NCI-H748 treated with DMSO at 0.1 percent for 48 hours (cell line): ENCODE measurements at regions not wholly inside any gene's neighbourhood (a gene's known extent, or its start where the extent isn't known, plus 50 kb on each side); places are given as distances from the start of the nearest gene placed in this dataset.

Source experiments
- DNase-seq: peaks from one replicate; lab custom pipeline; 2025; lab: John Stamatoyannopoulos, UW

DNA sequence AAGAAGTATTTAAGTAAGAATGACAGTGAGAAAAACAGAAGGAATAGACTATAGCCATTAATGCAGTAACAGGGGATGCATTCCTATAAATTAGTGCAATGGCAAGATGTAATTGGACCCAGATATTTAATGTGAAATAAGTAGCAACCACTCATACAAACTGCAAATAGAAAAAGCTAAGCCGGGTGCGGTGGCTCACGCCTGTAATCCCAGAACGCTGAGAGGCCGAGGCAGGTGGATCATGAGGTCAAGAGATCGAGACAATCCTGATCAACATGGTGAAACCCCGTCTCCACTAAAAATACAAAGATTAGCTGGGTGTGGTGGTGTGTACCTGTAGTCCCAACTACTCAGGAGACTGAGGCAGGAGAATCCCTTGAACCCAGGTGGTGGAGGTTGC, 845.8 kb downstream of the PDHA2 start:
- DNase-seq, result no peak

DNA sequence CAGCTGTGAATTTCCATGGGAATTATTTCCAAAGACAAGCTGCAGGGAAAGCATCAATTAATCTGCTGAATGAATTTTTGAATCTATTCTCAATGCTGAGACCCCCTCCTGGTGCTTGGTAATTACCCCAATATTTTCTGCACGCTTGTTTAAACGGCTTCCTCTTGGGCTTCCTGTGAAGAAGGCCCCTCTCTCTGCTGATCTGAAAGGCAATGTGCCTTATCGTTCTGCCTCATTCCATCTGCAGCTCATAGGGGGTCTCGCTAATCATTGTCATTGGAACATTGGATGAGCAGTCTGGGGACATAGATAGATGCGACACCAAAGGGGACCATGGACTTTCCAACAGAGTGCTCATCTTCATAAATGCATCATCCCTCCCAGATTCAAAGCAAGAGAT, 851.6 kb downstream of the PDHA2 start:
- DNase-seq, result no peak

DNA sequence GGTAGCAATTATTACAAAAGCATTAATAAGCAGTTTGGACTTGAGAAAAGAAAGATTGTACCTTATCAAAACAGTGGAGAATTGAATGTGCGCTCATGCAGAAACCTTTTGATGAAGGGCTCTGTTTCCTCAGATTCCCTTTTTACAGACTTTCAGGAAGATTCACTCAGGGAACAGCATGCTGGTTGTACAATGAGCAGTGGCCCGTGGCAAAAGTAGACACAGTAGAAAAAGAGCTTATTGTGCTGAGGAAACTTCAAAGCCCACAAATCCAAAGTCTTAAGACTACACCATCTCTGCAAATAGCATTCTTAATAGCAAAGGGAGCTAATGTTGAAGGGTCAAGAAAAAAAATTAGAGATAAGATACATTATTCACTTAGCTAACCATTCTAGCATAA, 858.9 kb downstream of the PDHA2 start:
- DNase-seq, result no peak

DNA sequence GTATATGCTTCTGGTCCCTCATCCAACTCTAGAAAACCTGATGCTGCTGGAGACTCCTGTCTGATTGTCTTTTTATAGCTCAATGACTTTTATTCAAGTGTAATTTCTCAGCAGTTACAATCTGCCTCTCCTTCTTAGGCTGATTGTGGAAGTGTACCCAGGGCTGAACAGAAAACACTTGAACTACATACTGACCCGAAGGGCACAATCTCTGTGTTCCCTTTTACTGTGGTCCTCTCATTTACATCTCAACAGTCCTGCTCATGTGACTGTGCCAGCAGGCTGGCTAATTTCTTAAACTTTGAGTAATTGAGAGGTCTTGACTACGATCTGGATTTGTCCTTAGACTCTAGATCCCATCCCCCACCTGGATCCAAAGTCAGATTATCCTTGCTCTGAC, 863.4 kb downstream of the PDHA2 start:
- DNase-seq, result no peak

DNA sequence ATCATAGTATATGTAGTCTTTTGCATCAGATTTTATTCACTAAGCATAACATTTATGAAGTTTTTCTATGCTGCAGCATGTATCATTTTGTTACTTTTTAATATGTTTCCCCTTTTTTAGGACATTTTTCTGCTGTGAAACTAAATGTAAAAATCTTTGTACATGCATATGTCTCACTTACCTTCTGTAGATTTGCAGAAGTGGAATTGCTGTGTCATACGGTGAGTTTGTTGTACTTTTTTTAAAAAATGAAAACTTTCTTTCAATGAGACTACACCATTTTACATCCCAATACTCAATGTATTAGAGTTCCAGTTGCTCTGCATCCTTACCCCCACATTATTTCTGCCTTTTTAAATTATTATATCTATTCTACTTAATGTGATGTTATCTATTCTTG, 868.9 kb downstream of the PDHA2 start:
- no peak for DNase-seq

DNA sequence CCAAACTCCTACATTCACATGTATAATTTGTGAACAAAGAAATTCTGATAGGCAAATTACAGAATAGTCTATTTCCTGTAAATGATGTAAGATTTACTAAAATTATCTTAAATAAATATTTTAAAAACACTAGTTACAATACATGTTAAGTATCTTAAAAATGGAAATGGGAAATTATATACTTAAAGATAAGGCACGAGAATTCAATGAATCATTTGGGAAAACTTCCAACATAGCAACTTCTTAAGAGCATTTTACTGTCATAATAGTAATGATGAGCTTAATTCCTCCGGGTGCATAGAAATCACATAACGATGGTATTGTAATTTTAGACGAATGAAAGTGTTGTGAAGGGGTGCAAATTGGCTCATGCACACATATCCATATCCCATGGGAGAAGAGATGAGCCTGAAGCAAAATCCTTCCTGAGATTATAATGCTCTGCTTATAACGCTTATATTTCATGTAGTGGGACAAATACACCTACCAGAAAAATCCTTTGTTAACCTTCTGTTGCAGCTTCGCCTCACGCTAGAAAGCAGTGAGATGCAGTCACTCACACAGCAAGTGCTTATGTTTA, 873.5 kb downstream of the PDHA2 start:
- no peak for DNase-seq

DNA sequence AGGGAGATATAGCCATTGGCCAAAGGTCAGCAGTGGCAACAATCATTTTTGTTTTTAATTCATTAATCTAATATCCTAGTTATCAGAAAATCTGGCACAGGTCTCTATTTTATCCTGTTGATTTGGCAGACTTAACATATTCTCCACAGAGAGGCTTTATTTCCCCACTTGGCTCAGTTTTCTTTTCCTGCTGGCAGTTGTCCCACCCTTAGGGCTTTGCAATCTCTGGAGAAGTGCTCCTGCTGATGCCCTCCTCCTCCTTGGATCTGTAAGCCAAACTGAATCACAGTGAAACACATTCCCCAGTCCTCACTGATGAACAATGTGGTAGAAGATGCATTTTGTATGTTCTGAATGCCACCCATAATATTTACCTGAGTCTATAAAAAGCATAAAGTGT, 889.7 kb downstream of the PDHA2 start:
- no peak for DNase-seq

DNA sequence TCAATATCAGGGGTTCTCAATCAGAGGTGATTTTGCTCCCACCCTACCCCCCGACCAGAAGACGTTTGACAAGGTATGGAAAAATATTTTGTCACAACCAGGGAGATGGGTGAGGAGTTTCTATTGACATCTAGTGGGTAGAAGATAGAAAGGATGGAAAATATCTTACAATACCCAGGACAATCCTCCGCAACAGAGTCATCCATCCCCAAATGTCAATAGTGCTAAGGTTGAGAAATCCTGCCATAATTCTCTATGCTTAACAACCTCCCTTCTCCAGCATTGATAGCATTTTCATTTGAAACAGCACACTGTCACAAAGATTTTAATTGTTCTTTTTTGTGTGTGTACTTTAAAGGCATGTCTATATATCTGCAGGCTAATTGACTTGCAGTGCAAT, 890.5 kb downstream of the PDHA2 start:
- no peak for DNase-seq

DNA sequence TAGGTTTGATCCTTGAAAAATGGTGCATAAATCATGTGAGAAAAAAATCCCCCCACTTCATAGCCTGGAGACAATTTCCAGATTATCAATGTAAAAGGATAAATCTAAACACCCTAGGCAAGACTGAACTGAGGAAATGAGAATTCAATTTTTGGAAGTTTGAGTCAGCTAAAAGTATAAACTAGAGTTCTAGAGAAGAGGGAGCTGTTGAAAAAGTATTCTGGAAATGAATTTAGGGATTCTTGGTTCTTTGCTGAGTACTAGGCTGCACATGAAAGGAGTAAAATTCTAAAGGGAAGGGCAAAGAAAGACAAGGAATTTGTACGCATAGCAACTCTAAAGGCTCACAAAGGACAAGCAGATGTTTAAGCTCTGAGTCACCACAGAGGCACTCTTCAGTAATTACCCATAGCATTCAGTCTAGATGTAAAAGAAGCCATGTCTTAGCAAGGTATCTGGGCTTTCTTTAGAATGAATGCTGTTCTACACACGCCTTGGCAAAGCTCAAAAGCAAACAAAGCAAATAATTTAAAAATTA, 896.5 kb downstream of the PDHA2 start:
- no peak for DNase-seq

DNA sequence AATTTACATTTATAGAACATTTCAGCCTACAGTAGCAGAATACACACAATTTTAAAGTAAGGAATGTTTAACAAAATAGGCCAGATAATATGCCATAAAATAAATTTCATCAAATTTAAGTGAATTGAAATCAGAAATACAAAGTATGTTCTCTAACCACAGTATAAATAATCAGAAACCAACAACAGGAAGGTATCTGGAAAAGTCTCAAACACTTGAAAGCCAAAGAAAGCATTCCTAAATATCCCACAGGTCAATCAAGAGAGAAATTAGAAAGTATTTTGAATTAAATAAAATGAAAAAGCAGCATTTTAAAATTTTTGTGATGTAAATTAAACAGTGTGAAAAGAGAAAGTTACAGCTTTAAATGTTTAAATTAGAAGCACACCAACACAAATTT, 899.2 kb downstream of the PDHA2 start:
- no peak for DNase-seq

DNA sequence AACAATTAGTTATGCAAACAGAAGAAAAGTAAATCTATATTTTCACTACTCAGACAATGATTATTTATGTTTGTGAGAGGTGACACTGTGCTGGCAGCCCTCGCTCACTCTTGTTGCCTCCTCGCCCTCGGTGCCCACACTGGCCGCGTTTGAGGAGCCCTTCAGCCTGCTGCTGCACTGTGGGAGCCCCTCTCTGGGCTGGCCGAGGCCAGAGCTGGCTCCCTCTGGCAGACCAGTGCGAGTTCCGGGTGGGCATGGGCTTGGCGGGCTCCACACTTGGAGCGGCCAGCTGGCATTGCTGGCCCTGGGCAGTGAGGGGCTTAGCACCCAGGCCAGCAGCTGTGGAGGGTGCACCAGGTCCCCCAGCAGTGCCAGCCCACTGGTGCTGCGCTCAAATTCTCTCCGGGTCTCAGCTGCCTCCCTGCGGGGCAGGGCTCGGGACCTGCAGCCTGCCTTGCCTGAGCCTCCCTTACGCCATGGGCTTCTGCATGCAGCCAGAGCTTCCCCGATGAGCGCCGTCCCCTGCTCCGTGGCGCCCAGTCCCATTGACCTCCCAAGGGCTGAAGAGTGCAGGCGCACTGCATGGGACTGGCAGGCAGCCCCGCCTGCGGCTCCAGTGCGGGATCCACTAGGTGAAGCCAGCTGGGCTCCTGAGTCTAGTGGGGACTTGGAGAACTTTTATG, 902.6 kb downstream of the PDHA2 start:
- no peak for DNase-seq

DNA sequence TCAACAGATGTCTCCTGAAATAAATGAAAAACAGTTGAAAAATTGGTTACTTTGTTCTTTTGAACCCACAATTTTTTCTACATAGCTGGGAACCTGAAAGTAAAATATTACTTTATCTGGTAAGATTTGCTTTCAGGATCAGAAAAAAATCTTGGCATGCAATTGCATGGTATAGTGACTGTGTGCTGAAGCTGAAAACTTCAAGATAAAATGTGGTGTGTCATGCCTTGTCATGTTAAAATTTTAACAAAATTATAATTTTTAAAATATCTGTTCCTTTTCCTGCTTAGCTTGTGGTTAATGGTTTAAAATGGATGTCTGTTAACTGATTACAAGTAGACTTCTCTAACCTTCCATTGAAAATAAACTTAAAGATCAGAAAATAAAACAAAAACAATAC, 904.8 kb downstream of the PDHA2 start:
- DNase-seq, result no peak

DNA sequence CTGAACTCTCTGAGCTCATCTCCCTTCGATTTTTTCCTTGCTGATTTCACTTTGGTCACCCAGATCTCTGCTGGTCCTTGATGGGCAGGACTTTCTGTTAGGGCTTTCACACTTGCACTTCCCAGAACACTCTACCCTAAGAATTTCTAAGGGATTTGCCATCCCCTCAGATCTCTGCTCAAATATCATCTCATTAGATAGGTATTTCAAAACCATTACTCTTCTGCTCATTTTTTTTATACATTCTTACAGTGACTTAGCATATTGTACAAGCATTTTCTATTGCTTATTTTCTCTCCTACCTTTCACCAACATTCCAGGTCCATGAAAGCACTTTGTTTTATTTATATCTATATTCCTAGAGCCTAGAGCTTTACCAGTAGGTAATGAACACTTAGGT, 913.3 kb downstream of the PDHA2 start:
- no peak for DNase-seq

DNA sequence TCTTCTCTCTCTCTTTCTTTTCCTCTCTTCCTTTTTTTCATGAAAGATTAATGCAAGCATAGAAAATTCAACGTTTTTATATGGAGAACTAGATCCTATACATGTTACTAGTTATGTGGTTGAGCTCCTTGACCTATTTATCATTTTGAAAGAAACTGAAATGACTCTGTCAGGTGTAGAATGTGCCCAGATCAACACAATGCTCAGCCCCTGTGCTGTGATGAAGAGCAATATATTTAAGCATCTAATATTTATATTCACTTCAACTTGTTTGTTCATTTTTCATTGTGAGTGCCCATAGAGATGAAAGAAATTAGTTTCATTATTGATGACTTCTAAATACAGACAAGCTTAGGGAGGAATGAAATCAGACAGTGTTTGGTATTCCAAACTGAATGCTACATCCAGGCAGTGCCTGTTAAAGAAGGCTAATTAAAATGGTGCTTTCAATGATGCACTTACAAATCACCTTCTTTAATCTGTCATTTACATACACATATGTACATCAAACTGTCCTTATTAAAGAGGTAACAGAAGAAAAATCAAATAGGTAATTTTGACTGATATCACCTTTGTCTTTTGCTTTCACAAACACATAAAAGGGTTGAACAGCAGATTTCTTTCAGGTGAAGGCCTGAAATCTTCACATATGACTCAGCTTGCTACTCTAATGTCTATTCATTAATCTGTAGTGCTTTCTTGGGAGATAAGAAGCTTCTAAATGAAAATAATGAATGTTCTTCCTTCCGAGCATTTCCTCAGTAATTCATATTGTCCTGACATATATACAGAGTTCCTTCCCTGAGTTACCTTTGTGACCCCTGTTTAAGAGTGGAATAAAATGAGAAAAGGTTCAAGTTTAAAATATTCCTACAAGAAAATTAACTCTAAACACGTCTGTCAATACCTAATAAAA, 915.9 kb downstream of the PDHA2 start:
- DNase-seq, result no peak

DNA sequence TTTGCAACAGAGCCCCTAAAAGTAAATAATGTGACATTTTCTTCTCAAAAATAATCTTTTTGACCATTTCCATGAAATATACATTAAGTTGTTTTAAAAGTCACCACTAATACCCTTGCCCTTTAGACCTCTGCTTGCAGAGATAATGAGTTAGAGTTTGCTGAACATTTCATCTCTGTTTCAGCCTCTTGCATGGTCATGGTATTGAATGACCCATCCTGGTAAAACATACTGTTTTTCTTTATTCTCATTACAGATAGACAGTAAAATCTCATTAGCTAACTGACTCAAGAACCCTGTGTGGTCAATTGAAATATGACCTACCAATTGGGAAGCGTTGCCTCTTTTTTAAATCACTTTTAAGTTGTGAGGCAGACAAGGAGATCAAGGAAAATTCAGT, 916.7 kb downstream of the PDHA2 start:
- DNase-seq, result no peak

DNA sequence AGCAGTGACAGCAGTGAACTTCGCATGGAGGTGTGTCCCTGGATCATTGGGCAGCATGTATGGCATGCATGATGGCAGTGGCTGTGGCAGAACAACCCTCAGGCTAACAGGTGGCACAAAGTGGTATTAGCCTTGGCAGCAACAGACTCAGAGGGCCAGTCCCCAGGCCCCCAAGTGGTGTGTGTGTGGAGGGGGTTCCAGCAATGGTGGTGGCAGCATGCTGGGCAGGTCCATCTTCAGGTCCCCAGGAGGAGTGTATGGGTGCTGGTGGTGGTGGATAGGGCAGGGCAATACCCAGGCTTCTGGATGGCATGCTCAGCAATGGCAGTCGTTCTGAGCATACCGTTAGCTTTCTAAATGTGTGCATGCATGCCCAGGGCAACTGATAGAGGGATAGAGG, 923.7 kb downstream of the PDHA2 start:
- DNase-seq, result no peak

DNA sequence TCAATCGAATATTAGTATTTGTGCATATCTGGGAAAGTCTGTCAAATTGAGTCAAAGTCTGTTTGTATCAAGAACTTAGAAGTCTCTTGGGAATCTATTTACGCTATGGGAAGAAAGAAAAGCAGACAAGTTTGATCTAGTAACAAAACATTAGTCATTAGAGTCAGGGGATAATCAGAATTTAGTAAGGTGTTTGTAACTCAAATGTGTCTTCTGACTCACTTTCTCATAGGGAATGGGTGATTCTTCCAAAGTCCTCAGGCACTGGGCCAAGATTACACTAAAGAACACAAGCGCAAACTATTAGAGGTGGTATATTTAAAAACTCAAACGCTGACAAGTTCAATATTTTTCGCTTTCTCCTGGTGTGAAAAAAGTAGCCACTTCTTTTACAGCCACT, 926.5 kb downstream of the PDHA2 start:
- no peak for DNase-seq

DNA sequence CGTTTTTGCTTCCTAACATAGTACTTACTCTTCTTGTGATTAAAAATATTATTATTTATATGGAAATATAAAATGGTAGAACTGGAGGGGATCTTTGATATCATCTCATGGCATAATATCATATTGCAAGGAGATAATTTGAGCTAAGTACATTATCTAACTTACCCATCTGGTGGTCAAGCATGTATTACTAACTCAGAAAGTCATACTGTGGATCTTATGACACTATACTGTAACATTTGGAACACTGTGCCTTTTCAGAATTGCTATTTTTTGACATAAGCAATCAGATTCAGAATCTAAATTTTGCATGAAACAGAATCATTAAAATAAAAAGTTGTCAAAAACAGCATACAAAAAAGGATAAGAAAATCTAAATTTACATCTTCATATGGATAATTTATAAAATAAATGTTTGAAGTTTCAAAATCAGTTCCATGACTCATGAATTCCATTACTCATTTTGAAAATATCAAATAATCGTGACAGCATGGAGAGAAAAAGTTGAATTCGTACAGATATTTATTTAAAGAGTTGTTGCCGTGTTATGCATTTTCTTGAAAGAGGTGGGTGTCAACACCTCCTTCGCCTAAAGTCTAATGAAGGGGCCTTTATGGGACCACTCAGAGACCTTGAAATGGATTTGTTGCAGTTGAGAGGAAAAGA, 928.1 kb downstream of the PDHA2 start:
- no peak for DNase-seq

DNA sequence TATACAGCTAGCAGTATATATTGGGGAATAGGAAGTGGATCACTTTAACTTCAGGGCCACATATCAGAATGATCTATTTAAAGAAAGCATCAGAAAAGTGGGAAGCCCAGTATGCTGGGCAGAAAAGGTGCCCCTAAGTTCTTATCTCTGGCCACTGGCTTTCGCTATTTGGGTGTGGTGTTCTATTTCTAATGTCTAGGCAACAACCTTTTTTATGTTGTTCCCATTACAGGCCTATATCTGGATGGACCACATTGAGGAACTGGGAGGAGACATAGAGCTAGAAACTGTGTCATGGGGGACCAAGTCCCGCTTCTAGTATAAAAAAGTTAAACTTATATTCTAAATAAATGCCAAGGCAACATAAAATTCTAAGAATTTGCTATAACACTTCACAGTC, 935.6 kb downstream of the PDHA2 start:
- no peak for DNase-seq

DNA sequence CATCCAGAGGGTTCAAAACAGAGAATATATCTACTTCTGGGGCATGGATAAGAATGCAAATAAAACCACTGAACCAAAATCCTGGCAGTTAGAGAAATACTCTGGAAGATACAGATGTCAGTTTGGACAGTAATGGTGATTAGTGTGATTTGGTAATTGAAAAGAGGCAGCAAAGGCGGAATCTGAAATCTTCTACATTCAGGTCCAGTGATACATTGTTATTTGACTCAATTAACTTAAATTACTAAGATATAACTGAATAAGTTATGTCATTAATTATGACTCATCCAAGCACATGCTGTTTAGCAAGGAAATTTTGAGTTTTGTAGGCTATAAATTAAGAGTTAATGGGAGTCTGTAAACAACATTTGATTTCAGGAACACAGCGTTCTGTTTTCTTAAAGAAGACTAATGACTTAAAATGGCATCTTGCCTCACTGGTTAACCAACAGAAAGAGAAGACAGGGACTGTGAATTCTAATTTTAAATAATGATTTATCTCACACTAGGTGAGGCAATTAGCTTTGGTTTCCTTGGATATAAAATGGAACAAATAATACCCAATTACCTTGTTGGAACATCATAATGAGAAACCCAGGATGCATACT, 937.1 kb downstream of the PDHA2 start:
- DNase-seq, result no peak

DNA sequence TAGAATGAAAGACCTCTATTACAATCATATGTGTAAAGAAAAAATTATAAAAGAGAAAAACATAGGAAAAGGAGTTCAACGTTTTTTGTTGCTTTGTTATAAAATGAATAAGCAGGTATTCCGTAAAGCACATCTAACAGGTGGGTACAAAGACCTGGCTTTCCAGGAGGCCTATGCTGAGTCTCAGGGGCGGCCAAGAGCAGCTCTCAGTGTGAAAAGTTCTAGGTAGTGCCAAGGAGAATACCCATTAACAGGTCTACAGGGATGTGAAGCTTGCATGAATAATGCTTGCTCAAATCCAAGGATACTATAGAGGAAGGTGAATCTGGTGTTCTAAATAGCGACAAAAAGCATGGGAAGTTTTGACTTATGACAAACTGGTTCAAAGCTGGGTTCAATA, 944.4 kb downstream of the PDHA2 start:
- peak; percentile 71 for DNase-seq

DNA sequence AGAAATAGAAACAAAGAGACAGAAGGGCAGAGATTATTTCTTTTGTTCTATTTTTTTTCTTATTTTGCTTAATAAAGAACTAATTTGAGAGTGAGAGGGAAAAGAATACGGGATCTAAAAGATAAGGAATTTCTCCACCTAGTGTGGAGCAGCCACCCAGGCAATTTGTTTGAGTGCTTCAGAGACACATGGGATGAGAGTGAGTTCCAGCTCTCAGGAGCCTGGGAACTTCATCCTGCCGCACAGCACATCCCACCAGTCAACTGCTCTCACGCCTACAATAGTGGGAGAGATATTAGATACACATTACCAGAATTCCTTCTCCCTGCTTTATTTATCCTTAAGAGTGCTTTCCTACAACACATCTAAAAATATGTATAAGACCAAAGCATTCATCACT, 946.4 kb downstream of the PDHA2 start:
- no peak for DNase-seq
